Forelimb muscle (tissue), 1 donor: ENCODE measurements at regions not wholly inside any gene's neighbourhood (a gene's known extent, or its start where the extent isn't known, plus 50 kb on each side); places are given as distances from the start of the nearest gene placed in this dataset.
"Not testable (repeated sequence)": the region's sequence is repeated elsewhere in the genome, so short reads cannot be mapped to it uniquely, and the experiment has no call there.

ENCODE experiments used
- DNase-seq: peaks from one replicate; pipeline ENCODE4 v3.0.0-alpha.2; 2013; ENCODE audit warnings: low read depth

DNA sequence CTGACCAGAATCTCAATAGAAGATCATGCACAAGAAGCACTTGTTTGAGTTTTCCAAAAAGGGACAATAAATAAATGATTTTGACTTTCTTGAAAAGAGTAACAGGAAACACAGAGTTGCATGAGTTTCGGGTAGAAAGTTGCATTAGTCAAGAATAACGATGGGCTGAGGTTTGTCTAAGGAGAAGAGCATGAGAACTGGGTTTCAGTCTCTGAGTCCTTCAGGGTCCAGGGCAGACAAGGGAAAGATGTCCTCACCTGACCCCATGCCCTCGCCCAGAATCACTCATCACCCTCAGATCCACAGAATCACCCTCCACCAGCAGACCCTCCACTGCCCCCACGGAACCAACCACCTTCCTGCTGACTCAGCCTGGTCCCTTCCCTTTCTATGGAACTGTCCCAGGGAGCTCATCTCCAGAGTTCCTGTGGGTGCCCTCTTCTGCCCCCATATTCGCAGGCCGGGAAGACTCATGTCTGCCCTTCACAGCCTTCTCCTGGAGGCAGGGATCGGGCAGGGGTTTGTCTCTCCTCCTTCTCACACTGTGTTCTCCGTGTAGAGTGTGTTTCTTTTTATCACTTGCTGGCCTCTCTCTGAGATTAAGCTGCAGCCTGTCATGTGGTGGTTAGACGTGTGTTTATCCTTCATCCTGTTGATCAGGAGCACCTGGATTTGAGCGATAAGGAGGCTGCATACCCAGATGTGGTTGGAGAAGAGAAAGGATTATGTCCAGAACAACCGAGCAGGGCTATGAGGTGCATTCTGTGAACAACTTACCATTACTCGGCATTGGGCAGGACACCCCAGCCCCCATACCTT is 442.6 kb downstream of the MAT2B start:
- DNase-seq, result no peak

DNA sequence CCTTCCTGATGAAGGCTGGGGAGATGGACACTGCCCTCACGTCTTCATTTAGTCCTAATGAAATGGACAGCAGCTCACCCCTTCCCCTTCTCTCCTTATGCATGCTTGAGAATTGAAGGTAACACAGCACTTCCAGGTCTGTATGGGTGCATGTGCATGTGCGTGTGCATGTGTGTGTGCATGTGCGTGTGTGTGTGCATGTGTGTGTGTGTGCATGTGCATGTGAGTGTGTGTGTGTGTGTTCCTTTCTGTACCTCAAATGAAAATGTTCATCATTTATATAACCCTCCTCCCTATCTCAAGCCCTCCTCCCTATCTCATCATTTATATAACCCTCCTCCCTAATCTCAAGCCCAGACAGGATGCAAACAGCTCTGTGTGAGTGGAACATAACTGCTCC is 444.8 kb downstream of the MAT2B start:
- no peak for DNase-seq

DNA sequence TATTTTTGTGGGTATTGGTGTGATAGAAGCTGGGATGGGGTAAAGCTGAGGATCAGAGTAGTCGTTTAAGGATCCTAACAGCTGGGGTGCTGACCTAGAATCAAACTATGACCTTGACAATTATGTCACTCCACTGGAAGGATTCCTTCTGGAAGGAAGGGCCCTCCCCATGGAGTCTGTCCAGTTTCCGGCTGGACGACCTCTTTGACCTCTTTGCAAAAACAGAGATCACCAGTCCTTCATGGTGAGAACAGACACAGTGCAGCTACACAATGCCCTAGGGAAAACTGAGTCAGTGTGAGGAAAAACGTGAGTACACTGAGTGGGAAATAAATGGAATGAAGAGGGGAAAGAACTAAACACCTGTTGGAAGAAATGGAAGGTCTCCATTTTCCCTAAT is 445.6 kb downstream of the MAT2B start:
- DNase-seq, result no peak

DNA sequence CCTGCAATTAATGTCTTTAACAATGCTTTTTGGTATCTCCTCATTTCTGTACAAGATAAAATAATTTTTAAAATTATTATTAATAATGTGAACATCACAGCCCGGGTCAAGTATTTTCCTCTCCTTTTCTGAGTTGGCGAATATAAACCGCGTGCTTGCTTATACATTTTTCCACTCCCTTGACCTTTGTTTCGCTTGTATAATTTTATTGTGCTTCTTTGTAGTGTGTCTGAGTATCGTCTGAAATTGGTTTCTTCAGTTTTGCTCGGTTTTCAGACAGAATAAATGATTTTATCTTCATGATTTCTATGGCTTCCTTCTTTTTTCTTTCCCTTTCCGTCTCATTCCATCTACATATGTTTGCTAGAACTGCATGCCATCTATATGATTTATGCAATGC is 448.5 kb downstream of the MAT2B start:
- DNase-seq, result no peak

DNA sequence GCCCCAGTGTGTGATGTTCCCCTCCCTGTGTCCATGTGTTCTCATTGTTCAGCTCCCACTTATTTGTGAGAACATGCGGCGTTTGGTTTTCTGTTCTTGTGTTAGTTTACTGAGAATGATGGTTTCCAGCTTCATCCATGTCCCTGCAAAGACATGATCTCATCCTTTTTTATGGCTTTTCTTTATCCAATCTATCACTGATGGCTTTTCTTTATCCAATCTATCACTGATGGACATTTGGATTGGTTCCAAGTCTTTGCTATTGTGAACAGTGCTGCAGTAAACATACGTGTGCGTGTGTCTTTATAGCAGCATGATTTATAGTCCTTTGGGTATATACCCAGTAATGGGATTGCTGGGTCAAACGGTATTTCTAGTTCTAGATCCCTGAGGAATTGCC is 455.8 kb downstream of the MAT2B start:
- not testable (repeated sequence) for DNase-seq

DNA sequence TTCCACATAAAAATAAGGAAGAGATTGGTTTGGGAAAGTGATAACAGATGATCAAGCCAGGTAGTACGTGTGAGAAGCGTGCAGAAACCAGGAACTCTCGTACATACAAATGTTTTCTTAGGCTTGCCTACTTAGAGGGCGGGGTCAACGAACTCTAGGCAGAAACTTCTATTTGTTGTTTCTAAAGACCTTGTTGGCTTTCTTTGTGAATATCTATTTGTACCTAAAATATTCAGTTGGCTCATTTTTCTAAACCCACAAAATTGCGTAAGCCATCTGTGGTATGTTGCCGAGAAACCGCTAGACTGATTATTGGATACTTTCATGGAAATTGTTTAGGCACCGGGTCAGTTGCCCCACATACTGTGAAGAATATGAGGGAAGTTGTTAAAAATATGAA is 458.5 kb downstream of the MAT2B start:
- DNase-seq, result no peak

DNA sequence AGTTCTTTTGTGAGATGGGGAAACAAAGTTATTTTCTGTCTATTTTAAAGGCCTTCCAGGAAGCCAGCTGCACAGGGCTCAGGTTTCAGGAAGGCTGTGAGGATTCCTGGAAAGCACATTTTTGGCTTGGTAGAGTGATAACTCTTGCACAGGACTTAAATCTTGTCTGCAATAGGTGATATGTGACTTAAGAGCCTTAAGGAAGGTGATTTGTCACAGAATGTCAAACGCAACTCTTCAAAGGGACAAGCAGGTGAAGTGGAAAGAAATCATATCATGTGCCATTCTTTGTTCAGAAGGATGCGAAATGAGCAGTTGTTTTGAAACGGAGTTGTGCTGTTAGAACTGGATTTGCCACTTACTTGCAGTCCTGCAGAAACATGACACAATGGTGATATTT is 459.3 kb downstream of the MAT2B start:
- peak; percentile 16 for DNase-seq

DNA sequence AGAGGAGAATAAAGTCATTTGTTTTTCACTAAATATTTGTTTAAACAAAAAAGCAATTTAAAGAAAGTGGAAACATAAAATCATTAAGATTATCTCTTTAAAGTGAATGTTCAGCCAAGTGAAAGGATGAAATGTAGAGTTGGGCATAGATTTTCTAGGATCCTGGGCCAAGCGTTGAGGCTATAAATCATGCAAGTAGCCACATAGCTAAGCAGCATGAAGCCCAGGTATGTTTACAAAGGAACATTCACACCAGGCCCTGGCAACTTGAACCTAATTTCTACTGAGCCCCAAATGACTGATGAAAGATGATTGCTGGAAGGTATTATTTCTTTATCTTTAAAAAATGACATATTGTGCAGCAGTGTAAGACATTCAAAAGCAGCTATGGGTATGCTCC is 461.8 kb downstream of the MAT2B start:
- DNase-seq, result no peak

DNA sequence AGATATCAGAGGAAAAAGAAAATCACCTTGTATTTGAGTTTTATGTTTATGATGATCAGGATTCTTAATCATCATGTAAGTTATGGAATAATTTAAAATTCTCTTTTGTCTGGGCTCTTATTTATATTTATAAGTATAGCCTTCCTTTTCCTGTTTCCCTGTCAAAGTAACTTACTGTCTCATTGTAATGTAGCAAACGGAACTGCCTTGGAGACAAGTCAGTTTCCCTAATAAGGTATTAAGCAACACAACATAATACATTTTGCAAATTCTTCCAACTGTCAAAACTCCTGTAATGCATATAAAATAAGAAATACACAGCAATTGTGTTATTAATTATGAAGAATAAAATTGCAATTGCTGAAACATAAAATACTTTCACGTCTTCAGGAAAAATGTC is 463.2 kb downstream of the MAT2B start:
- no peak for DNase-seq

DNA sequence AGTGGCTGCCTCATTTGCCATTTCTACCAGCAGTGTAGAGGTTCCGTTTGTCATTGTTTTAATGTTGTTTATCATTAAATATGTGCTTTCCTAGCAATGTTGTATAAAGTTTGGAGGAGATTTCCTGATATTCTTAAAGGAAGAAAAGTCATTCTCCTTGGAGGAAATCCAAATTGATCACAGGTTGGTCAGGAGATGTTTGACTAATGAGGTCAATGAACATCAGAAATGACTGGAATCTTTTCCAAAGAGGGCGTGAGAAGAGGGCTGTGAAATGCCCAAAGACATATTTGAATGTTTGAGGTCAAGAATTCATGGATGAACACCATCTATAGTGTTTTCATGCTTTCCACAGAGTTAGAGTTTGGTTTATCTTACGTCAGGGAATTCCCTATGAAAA is 471.3 kb downstream of the MAT2B start:
- DNase-seq, result no peak

DNA sequence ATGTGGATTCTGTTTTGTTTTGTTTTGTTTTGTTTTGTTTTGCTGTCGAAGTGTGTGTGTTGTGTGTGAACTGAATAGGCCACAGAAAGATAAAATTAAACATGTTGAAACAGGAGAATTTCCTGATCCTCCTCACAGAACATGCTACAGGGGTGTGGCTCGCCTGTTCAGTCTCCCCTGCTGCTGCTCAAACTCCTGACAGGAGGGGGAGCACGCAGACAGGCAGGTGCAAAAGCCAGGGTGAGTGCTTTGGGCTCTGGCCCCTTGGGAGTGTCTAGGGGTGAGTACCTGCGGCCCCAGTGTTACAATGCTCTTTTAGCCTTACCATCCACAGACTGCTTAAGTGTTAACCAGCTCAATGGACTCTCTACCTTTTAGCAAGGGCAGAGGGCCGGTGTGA is 473.5 kb downstream of the MAT2B start:
- DNase-seq, result no peak

DNA sequence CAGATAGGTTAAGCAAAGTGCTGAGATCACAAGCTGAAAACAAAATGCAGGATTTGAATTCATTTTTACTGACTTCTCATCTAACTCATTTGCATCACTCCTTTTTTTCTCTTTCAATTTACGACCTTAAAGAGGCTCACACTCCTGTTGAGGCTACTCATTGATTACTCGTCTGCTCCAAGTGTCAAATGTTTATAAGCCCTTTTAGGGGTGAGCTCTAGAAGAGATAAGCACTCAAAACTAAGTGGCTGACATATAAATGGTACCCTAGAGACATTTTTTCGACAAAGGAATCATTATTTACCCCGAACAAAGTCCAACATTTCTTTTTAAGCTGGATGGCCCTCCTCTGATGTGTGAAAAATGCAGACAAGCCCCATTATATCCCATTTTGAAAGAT is 483.1 kb downstream of the MAT2B start:
- DNase-seq, result no peak

DNA sequence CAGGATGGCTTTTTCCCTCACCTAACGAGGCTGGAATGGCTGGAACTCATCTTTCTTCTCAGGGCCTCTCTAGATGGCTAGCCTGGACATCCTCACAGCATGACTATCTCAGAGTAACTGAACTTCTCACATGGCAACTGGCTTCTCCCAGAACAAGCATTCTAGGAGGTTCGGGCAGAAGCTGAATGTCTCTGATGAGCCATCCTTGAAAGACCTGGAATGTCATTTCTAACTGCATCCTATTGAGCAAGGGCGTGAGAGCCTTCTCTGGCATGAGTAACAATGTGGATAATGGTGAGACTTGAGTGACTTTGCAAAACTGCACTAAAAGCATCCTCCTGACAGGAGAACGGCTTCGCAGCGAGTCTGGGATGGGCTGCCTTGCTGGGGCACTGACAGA is 487.7 kb downstream of the MAT2B start:
- no peak for DNase-seq

DNA sequence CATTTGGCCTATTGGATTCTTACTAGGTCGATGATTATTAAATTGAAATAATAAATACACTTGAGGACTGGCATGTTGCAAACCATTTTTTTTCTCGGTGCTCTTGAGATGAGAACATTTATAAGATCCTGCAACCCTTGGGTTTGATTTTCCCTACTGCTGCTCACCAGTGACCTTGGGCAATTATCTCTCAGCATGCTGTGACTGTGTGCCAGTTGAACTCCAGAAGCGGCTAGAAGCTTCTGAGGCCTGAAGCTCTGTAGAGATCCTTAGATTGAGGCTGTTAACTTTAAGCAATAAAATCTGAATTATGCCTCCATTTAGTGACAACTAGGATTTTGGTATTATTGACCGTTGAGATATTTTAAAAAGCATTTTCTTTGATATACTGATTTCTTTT is 489.8 kb downstream of the MAT2B start:
- no peak for DNase-seq

DNA sequence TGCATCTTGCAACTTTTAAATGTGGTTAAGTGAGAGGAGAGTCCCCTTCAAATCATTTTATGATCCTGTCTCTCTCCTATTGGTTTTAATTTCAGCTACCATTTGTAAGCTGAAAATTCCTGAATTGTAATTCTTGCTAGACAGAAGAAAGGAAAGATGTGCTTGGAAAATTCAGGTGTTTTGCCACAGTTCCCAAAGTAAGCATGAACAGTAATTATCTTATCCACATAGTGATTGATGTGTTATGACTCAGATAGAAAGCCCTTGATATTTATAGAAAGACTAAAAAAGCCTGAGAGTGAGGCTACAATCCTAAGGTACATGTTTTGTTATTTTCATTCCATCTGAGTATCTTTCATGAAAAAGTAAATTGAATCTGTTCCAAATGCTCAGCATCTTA is 492.5 kb downstream of the MAT2B start:
- DNase-seq, result no peak

DNA sequence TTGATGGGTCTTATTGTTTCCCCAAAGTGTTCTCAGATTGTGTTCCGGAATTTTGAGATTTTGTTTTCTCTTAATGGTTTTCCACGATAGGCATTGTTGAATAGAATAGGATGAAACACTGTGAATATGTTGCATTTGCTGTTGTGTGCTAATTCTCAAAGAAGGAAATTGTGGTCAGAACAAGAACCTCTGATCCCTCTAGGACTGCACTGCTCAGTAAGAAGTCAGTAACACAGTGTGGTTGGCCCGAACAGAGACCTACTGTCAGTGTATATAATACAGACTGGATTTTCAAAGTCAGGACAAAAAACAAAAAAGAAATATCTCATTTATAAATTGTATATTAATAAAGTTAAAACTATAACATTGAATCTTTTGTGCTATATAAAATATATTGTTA is 494.8 kb downstream of the MAT2B start:
- no peak for DNase-seq

DNA sequence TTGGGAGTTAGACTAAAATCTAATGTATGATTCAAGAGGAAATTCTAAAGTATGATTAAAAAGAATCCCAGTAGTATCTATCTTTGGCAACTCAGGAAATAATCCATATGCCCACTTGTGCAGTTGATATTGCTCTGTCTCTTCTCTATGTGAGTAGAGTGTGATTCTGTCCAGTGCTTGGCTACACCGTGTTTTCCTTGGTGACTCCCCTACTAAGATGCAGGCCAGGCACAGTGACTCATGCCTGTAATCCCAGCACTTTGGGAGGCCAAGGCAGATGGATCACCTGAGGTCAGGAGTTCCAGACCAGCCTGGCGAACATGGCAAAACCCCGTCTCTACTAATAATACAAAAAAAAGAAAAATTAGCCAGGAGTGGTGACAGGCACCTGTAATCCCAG is 495.4 kb downstream of the MAT2B start:
- DNase-seq, result no peak

DNA sequence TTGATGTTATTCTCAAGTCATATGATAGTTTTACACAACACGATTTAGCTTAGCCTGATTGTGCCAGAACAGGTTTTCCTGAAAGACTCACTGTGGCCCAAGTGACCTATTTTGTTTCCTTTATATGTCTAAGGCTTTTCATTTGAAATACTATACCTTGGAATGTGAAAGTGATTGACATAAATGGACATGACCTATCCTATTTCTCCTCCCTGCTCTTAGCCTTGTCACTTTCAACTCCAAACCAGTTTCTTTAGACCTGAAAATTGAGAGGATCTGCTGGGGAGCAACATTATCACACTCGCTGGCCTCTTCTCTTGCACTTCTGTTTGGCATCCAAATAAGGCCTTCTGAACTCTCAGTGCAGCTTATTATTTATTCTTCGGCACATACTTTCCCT is 496.8 kb downstream of the MAT2B start:
- DNase-seq, result no peak

DNA sequence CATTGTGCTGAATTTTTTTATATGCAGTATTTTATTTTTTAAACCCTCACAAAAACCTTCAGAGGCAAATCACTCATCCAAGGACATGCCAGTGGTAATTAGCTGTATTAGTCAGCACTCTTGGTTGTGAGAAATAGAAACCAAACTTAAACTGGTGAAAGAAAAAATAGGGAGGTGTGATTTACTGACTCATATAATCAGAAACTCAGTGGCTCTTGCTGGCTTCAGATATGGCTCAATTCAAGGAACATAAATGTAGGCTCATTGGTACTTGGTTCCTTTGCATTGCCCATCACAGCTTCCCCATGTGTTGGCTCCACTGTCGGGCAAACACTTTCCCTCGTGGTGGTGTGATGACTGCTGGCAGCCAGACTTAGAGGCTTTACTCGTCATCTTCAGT is 497.2 kb downstream of the MAT2B start:
- no peak for DNase-seq

DNA sequence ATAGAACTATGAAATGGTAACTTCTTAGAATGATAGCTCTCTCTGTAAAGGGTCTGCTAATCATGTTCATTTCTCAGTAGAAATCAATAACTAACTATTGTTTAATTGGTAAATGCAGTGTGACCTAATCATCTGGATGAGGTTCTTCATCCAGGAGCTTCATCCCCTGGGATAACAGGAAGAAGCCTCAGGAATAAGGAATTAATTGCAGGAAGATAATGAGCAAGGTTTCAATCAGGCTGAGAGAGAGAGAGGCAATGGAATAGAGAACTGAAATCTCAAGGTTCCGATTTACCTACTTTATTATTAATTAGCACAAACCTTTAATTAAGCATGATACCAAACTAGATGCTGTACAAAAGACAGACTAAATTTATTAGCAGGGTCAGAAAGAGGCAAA is 499.7 kb downstream of the MAT2B start:
- DNase-seq, result no peak

DNA sequence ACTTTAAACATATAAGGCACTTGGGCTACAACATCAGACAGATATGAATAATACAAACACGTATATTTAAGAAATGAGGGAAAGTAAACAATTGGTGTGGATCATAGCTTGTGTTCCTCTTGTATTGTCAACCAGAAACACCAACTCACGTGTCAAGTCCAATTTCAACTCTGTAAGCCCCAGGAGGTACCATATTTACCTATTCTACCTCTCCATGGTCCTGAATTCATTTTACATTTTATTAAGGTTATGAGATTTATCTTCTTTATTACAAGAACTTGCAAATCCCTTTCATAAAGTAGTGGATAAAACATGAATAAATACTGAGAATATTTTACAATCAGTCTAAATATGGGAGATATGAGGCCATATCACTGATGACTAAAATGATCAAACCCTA is 501.6 kb downstream of the MAT2B start:
- no peak for DNase-seq

DNA sequence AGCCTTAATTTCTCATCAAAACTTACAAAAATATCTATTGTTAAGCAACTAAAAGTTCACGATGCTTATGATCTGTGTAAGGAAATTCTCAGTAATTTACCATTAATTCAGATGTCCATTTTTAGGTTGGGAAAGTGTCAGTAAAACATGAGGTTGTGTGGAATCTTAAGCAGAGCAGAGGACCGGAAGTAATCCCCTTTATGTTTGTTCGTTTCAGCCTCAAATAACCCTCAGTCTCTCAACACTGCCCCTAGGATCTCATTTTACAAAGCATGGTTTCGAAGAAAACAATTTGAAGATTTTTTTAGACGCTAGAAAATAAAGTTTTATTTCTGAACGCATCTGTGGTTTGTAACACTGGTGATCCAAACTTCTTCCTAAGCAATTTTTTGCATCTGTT is 504.2 kb downstream of the MAT2B start:
- DNase-seq, result no peak

DNA sequence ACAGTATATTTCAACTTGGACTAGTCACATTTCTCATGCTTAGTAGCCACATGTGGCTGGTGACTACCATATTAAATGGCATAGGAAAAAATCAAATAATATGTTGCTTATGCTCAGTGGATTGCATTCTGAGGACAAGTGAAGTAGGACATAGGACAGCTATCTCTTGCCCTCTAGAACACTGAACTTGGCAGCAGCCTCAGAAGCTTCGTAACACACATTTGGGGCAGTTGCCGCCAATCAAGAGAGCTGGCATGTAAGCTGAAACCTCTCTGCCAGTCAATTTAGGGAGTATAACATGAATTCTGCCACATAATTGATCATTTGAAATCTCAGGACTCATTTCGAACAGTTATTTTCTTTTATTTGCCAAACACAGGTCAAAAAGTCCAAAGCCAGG is 505.5 kb downstream of the MAT2B start:
- no peak for DNase-seq

DNA sequence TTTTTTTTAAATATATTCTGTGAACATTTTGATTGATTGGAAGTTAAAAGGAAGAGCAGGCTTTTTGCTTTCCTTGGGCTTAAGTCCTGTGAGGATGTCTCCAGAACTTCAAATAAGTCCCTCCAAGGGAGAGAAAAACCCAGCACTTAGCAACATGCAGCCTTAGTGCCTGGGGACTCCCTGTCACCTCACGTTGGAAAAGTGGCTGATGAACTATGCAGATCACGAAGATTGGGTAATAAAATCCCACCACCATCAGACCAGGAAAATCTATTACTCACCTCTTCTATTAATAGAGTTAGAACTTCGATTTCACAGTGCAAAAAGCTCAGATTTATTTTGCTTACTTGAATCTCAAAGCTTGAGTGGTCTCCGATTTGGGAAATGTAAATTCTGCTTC is 507.0 kb downstream of the MAT2B start:
- DNase-seq, result no peak
